Duodenal mucosa (tissue), 2 donors: ENCODE measurements at regions not wholly inside any gene's neighbourhood (a gene's known extent, or its start where the extent isn't known, plus 50 kb on each side); places are given as distances from the start of the nearest gene placed in this dataset.

ENCODE experiments used
- H3K27ac ChIP-seq: one replicate; pipeline ENCODE4 v1.7.0; 2013; ENCODE audit warnings: low read depth, low read length
- H3K27me3 ChIP-seq, 2 donors: one replicate each; pipeline ENCODE4 v1.7.0; 2013; ENCODE audit warnings: low read length in 2 of 2, control low read depth in 1 of 2; ENCODE audit not compliant: insufficient read depth in 2 of 2, control insufficient read depth in 1 of 2
- H3K36me3 ChIP-seq, 2 donors: one replicate each; pipeline ENCODE4 v1.7.0; 2013; ENCODE audit warnings: low read length in 2 of 2, control low read depth in 1 of 2; ENCODE audit not compliant: insufficient read depth in 2 of 2, control insufficient read depth in 1 of 2
- H3K4me1 ChIP-seq, 2 donors: one replicate each; pipeline ENCODE4 v1.7.0; 2013; ENCODE audit warnings: low read length in 2 of 2, control low read depth in 1 of 2; ENCODE audit not compliant: insufficient read depth in 2 of 2, control insufficient read depth in 1 of 2
- H3K4me3 ChIP-seq, 2 donors: one replicate each; pipeline ENCODE4 v1.7.0; 2013; ENCODE audit warnings: low read length in 2 of 2, low read depth in 1 of 2
- H3K9ac ChIP-seq, 2 donors: one replicate each; pipeline ENCODE4 v1.7.0; 2013; ENCODE audit warnings: low read length in 2 of 2, low read depth in 1 of 2
- H3K9me3 ChIP-seq, 2 donors: one replicate each; pipeline ENCODE4 v1.7.0; 2013; ENCODE audit warnings: low read length in 2 of 2, control low read depth in 1 of 2; ENCODE audit not compliant: control insufficient read depth in 1 of 2

GRCh38 chr2:147548451-147548850 is 296.4 kb upstream of the ACVR2A start:
- Histone ChIP-seq H3K9me3 (no peaks in the 10 kb centered on the region), H3K9ac (no peak overlapping the region), H3K27ac (no peak overlapping the region), H3K27me3 (no peaks in the 10 kb centered on the region), H3K4me1 (no peaks in the 10 kb centered on the region), H3K36me3 (no peaks in the 10 kb centered on the region), H3K4me3 (no peak overlapping the region)

GRCh38 chr2:147547440-147547839 is 297.4 kb upstream of the ACVR2A start:
- no peaks in the 10 kb centered on the region for H3K9me3 ChIP-seq
- no peaks in the 10 kb centered on the region for H3K27me3 ChIP-seq
- no peaks in the 10 kb centered on the region for H3K4me1 ChIP-seq
- no peak overlapping the region for H3K9ac ChIP-seq
- H3K4me3 ChIP-seq = no peak overlapping the region
- H3K27ac ChIP-seq = no peak overlapping the region
- no peaks in the 10 kb centered on the region for H3K36me3 ChIP-seq

GRCh38 chr2:147546109-147546508 is 298.7 kb upstream of the ACVR2A start:
- Histone ChIP-seq H3K27me3 (no peaks in the 10 kb centered on the region), H3K4me3 (no peak overlapping the region), H3K27ac (no peak overlapping the region), H3K9ac (no peak overlapping the region), H3K36me3 (no peaks in the 10 kb centered on the region), H3K4me1 (no peaks in the 10 kb centered on the region), H3K9me3 (no peaks in the 10 kb centered on the region)

- no peaks in the 10 kb centered on the region for H3K9me3 ChIP-seq
- H3K36me3 ChIP-seq = no peaks in the 10 kb centered on the region
- H3K27ac ChIP-seq = no peak overlapping the region
- no peak overlapping the region for H3K9ac ChIP-seq
- H3K4me1 ChIP-seq = no peaks in the 10 kb centered on the region
- no peak overlapping the region for H3K4me3 ChIP-seq
- no peaks in the 10 kb centered on the region for H3K27me3 ChIP-seq
These were observed 301.8 kb upstream of the ACVR2A start for GRCh38 chr2:147543056-147543455.

- Histone ChIP-seq H3K36me3 (no peaks in the 10 kb centered on the region), H3K4me1 (no peaks in the 10 kb centered on the region), H3K4me3 (no peak overlapping the region), H3K27me3 (no peaks in the 10 kb centered on the region), H3K9ac (no peak overlapping the region), H3K27ac (no peak overlapping the region), H3K9me3 (no peaks in the 10 kb centered on the region)
These were observed 302.5 kb upstream of the ACVR2A start for GRCh38 chr2:147542351-147542750.

- Histone ChIP-seq H3K9me3 (no peaks in the 10 kb centered on the region), H3K4me3 (no peak overlapping the region), H3K27me3 (no peaks in the 10 kb centered on the region), H3K9ac (no peak overlapping the region), H3K27ac (no peak overlapping the region), H3K4me1 (no peaks in the 10 kb centered on the region), H3K36me3 (no peaks in the 10 kb centered on the region)
These were observed 303.5 kb upstream of the ACVR2A start for GRCh38 chr2:147541314-147541713.

GRCh38 chr2:147538821-147539220 is 306.0 kb upstream of the ACVR2A start:
- Histone ChIP-seq H3K4me3 (no peak overlapping the region), H3K9me3 (no peaks in the 10 kb centered on the region), H3K27ac (no peak overlapping the region), H3K36me3 (no peaks in the 10 kb centered on the region), H3K27me3 (no peaks in the 10 kb centered on the region), H3K9ac (no peak overlapping the region), H3K4me1 (no peaks in the 10 kb centered on the region)

GRCh38 chr2:147538088-147538487 is 306.7 kb upstream of the ACVR2A start:
- no peaks in the 10 kb centered on the region for H3K4me1 ChIP-seq
- no peaks in the 10 kb centered on the region for H3K9me3 ChIP-seq
- no peak overlapping the region for H3K9ac ChIP-seq
- H3K27me3 ChIP-seq = no peaks in the 10 kb centered on the region
- H3K4me3 ChIP-seq = no peak overlapping the region
- H3K27ac ChIP-seq = no peak overlapping the region
- no peaks in the 10 kb centered on the region for H3K36me3 ChIP-seq

GRCh38 chr2:147531269-147531668 is 313.6 kb upstream of the ACVR2A start:
- no peak overlapping the region for H3K9ac ChIP-seq
- H3K4me1 ChIP-seq = no peaks in the 10 kb centered on the region
- no peak overlapping the region for H3K4me3 ChIP-seq
- no peaks in the 10 kb centered on the region for H3K27me3 ChIP-seq
- H3K36me3 ChIP-seq = no peaks in the 10 kb centered on the region
- H3K9me3 ChIP-seq = no peaks in the 10 kb centered on the region
- H3K27ac ChIP-seq = no peak overlapping the region

- H3K9me3 ChIP-seq = no peaks in the 10 kb centered on the region
- H3K4me1 ChIP-seq = peaks cover 0 to 7% of the 10 kb centered on the region in 2 donors
- no peak overlapping the region for H3K4me3 ChIP-seq
- no peaks in the 10 kb centered on the region for H3K27me3 ChIP-seq
- no peak overlapping the region for H3K9ac ChIP-seq
- H3K27ac ChIP-seq = no peak overlapping the region
- H3K36me3 ChIP-seq = no peaks in the 10 kb centered on the region
These were observed 314.8 kb upstream of the ACVR2A start for GRCh38 chr2:147530033-147530432.

- peaks cover 0 to 7% of the 10 kb centered on the region in 2 donors for H3K4me1 ChIP-seq
- H3K36me3 ChIP-seq = no peaks in the 10 kb centered on the region
- no peaks in the 10 kb centered on the region for H3K9me3 ChIP-seq
- H3K27ac ChIP-seq = no peak overlapping the region
- H3K4me3 ChIP-seq = no peak overlapping the region
- no peaks in the 10 kb centered on the region for H3K27me3 ChIP-seq
- H3K9ac ChIP-seq = no peak overlapping the region
These were observed 318.9 kb upstream of the ACVR2A start for GRCh38 chr2:147525819-147526489.
